PFSK-1 (cell line): ENCODE measurements at regions not wholly inside any gene's neighbourhood (a gene's known extent, or its start where the extent isn't known, plus 50 kb on each side); places are given as distances from the start of the nearest gene placed in this dataset.

Experiments
- FOXP2 ChIP-seq: optimal IDR thresholded peaks from 2 replicates; pipeline ENCODE3; 2011; ENCODE audit warnings: borderline replicate concordance, control low read depth, inconsistent platforms; ENCODE audit not compliant: insufficient read depth; ENCODE audit errors: extremely low read length, extremely low read depth
- POLR2AphosphoS5 ChIP-seq: IDR thresholded peaks from 2 replicates; pipeline ENCODE4 v1.6.1; 2012; ENCODE audit warnings: low read depth, mild to moderate bottlenecking, control low read depth, low read length, moderate library complexity
- SIN3A ChIP-seq: IDR thresholded peaks from 2 replicates; pipeline ENCODE4 v1.6.1; 2012; ENCODE audit warnings: mild to moderate bottlenecking, low read length, moderate library complexity, borderline replicate concordance; ENCODE audit not compliant: insufficient read depth
- TAF1 ChIP-seq: IDR thresholded peaks from 2 replicates; pipeline ENCODE4 v1.6.1; 2012; ENCODE audit warnings: low read length, control low read depth, borderline replicate concordance; ENCODE audit not compliant: insufficient read depth
- TF ChIP-seq, protein P1 (sequence below), 2 experiments: IDR thresholded peaks; 2 replicates each; pipeline versions ENCODE4 v1.6.1 to v1.8.0; 2011 to 2012; ENCODE audit warnings: low read depth in 2 of 2, low read length in 2 of 2, control low read depth in 1 of 2, inconsistent platforms in 1 of 2, mild to moderate bottlenecking in 1 of 2, moderate library complexity in 1 of 2; ENCODE audit not compliant: insufficient read depth in 1 of 2

DNA sequence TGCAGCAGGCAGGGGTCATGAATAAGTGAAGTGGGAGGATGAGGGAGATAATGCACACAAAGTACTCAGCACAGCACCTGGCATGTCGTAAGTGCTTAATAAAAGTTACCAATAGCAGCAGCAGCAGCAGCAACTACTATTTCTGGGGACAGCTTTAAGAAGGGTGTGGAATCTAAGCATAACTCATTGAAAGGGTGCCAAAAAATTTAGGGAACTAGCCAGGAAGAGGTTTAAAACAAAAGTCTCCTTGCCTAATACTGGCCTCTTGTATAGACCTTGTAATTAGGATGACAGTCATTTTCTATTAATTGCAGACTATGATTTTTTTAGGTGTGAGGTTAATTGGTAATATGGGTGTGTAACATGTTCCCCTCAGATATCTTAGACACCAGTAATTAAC lies 179.9 kb downstream of the PTPN11 start:
- no peak for TF ChIP-seq TAF1
- no peak for TF ChIP-seq POLR2AphosphoS5
- no peak for TF ChIP-seq FOXP2
- TF ChIP-seq, protein P1, sequence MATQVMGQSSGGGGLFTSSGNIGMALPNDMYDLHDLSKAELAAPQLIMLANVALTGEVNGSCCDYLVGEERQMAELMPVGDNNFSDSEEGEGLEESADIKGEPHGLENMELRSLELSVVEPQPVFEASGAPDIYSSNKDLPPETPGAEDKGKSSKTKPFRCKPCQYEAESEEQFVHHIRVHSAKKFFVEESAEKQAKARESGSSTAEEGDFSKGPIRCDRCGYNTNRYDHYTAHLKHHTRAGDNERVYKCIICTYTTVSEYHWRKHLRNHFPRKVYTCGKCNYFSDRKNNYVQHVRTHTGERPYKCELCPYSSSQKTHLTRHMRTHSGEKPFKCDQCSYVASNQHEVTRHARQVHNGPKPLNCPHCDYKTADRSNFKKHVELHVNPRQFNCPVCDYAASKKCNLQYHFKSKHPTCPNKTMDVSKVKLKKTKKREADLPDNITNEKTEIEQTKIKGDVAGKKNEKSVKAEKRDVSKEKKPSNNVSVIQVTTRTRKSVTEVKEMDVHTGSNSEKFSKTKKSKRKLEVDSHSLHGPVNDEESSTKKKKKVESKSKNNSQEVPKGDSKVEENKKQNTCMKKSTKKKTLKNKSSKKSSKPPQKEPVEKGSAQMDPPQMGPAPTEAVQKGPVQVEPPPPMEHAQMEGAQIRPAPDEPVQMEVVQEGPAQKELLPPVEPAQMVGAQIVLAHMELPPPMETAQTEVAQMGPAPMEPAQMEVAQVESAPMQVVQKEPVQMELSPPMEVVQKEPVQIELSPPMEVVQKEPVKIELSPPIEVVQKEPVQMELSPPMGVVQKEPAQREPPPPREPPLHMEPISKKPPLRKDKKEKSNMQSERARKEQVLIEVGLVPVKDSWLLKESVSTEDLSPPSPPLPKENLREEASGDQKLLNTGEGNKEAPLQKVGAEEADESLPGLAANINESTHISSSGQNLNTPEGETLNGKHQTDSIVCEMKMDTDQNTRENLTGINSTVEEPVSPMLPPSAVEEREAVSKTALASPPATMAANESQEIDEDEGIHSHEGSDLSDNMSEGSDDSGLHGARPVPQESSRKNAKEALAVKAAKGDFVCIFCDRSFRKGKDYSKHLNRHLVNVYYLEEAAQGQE (IDR thresholded peaks at IDR 0.05; ENCODE audit: insufficient read depth in 1 of 2, low read depth in 2 of 2, low read length in 2 of 2), result no peak
- TF ChIP-seq SIN3A, result no peak

DNA sequence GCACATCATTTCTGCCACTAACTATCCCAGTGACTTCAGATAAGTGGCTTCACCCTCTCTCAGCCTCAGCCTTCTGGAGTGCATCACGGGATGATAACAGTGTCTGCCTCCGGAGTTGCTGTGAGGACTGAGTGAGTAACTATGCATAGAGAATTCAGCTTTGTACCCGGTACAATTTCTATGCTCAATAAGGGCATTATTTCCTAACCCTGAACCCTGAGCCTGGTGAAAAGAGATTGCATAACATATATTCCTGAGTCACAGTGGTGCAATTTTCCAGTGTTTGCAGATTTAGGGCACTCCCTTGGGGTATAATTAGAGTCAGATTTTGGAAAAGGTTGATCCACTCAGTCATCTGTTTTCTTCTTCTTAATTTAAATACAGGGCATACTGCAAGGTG lies 181.1 kb downstream of the PTPN11 start:
- no peak for TF ChIP-seq POLR2AphosphoS5
- no peak for TF ChIP-seq TAF1
- no peak for TF ChIP-seq FOXP2

DNA sequence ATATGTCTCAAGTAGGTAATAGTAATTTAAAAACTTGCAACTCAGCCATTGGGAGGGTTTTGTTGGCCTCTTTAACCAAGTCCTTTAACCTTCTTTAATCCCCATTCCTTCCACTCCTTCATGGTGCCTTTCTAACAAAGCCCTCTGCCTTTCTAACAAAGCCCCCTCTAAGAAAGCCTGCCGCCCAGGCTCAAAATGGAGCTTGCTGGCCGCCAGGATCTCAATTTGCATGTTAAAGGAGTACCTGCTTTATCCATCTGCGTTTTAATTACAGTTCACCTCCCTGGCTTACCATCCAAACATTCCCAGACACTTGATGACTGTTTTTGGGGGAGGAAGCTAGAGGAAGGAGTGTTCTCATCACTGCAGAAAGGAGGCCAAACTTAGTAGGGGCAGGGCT lies 183.4 kb downstream of the PTPN11 start:
- TF ChIP-seq TAF1, result no peak
- TF ChIP-seq POLR2AphosphoS5, result no peak
- TF ChIP-seq, protein P1 (IDR thresholded peaks at IDR 0.05; ENCODE audit: insufficient read depth in 1 of 2, low read depth in 2 of 2, low read length in 2 of 2), result no peak
- no peak for TF ChIP-seq SIN3A

DNA sequence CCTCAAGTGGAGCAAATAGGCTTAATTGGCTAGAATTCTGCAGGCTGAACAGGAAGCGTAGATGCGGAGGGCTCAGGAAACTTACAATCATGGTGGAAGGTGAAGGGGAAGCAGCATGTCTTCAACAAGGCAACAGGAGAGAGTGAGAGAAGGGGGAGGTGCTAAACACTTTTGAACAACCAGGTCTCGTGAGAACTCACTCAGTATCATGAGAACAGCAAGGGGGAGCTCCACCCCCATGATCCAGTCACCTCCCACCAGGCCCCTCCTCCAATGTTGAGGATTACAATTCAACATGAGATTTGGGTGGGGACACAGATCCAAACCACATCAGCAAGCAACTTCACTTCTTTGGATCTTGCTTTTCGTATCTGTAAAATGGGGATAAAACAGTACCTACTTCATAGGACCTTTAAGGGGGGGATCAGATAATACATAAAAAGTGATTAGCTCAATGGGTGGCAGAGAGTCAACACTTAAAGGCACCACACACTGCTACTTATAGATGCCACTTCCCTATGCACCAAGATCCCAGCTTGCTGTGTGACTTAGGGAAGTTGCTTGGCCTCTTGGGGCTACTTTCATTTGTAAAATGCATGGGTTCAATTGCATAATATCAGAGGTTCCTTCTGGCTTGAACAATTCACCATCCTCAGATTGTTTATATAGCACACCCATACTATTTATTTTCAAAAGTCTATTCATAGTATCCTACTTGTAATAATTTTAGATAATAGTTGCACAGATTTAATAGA lies 184.8 kb upstream of the RPH3A start:
- TF ChIP-seq SIN3A (no peak), POLR2AphosphoS5 (no peak), TAF1 (no peak), FOXP2 (no peak)
- TF ChIP-seq, protein P1 (IDR thresholded peaks at IDR 0.05; ENCODE audit: insufficient read depth in 1 of 2, low read depth in 2 of 2, low read length in 2 of 2), result no peak

DNA sequence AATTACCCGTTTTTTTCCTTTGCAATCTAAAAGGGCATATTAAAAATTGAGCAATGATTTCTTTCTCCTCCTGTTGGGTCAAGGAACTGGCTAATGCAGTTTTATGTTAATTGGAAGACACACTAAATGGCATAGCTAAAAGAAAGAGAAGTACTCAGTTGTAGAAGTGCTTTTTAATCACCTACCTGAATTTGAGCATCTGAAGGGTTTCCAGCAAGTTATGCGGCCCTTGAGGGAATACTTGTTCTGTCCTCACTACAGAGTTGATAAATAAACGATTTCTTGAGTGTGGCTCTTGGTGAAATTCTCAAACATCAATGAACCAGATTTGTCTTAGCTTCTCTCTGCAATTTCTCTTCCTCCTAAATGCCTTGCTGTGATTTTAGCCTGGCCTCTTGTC lies 184.1 kb upstream of the RPH3A start:
- TF ChIP-seq POLR2AphosphoS5, result no peak
- TF ChIP-seq SIN3A, result no peak
- TF ChIP-seq FOXP2, result no peak
- TF ChIP-seq, protein P1 (IDR thresholded peaks at IDR 0.05; ENCODE audit: insufficient read depth in 1 of 2, low read depth in 2 of 2, low read length in 2 of 2), result no peak
- TF ChIP-seq TAF1, result no peak
